Muscle layer of duodenum (tissue), 2 donors: ENCODE measurements at regions not wholly inside any gene's neighbourhood (a gene's known extent, or its start where the extent isn't known, plus 50 kb on each side); places are given as distances from the start of the nearest gene placed in this dataset.
"Not testable (repeated sequence)": the region's sequence is repeated elsewhere in the genome, so short reads cannot be mapped to it uniquely, and the experiment has no call there.

Experiments used
- H3K27ac ChIP-seq: one replicate; pipeline ENCODE4 v1.7.0; 2013; ENCODE audit warnings: mild to moderate bottlenecking, low read length
- H3K27me3 ChIP-seq: one replicate; pipeline ENCODE4 v1.7.0; 2013; ENCODE audit warnings: low read depth, mild to moderate bottlenecking, control low read depth, low read length
- H3K36me3 ChIP-seq, 2 donors: one replicate each; pipeline ENCODE4 v1.7.0; 2013; ENCODE audit warnings: low read length in 2 of 2, control low read depth in 1 of 2, mild to moderate bottlenecking in 1 of 2; ENCODE audit not compliant: insufficient read depth in 2 of 2, control insufficient read depth in 1 of 2
- H3K4me1 ChIP-seq, 2 donors: one replicate each; pipeline ENCODE4 v1.7.0; 2013; ENCODE audit warnings: low read length in 2 of 2, mild to moderate bottlenecking in 2 of 2, control low read depth in 1 of 2, moderate library complexity in 1 of 2; ENCODE audit not compliant: insufficient read depth in 2 of 2, control insufficient read depth in 1 of 2
- H3K4me3 ChIP-seq, 2 donors: one replicate each; pipeline ENCODE4 v1.7.0; 2013; ENCODE audit warnings: low read length in 2 of 2, low read depth in 1 of 2, mild to moderate bottlenecking in 1 of 2
- H3K9me3 ChIP-seq, 2 donors: one replicate each; pipeline ENCODE4 v1.7.0; 2013; ENCODE audit warnings: low read length in 2 of 2, control low read depth in 1 of 2, mild to moderate bottlenecking in 1 of 2; ENCODE audit not compliant: control insufficient read depth in 1 of 2
- donor health status: healthy.

GRCh38 chr1:79903321-79903720 lies 896.8 kb upstream of the ADGRL4 start:
- Histone ChIP-seq H3K27me3 (no peaks in the 10 kb centered on the region), H3K9me3 (no peaks in the 10 kb centered on the region), H3K4me1 (no peaks in the 10 kb centered on the region), H3K36me3 (no peaks in the 10 kb centered on the region), H3K27ac (no peak overlapping the region), H3K4me3 (no peak overlapping the region)

- Histone ChIP-seq H3K27me3 (no peaks in the 10 kb centered on the region), H3K9me3 (no peaks in the 10 kb centered on the region), H3K27ac (no peak overlapping the region), H3K4me1 (no peaks in the 10 kb centered on the region), H3K36me3 (no peaks in the 10 kb centered on the region), H3K4me3 (no peak overlapping the region)
These were observed 895.9 kb upstream of the ADGRL4 start for GRCh38 chr1:79902418-79902817.

- Histone ChIP-seq H3K27me3 (no peaks in the 10 kb centered on the region), H3K27ac (no peak overlapping the region), H3K9me3 (no peaks in the 10 kb centered on the region), H3K36me3 (no peaks in the 10 kb centered on the region), H3K4me1 (no peaks in the 10 kb centered on the region), H3K4me3 (no peak overlapping the region)
These were observed 893.4 kb upstream of the ADGRL4 start for GRCh38 chr1:79899914-79900313.

GRCh38 chr1:79896140-79896539 lies 889.6 kb upstream of the ADGRL4 start:
- Histone ChIP-seq H3K27me3 (no peaks in the 10 kb centered on the region), H3K9me3 (no peaks in the 10 kb centered on the region), H3K36me3 (no peaks in the 10 kb centered on the region), H3K4me1 (no peaks in the 10 kb centered on the region), H3K4me3 (no peak overlapping the region), H3K27ac (no peak overlapping the region)

- no peaks in the 10 kb centered on the region for H3K36me3 ChIP-seq
- no peaks in the 10 kb centered on the region for H3K27me3 ChIP-seq
These were observed 889.0 kb upstream of the ADGRL4 start for GRCh38 chr1:79895573-79895972.

GRCh38 chr1:79894129-79894528 lies 887.6 kb upstream of the ADGRL4 start:
- not testable (repeated sequence) for H3K27me3 ChIP-seq, H3K27ac ChIP-seq, H3K9me3 ChIP-seq, H3K4me3 ChIP-seq, H3K36me3 ChIP-seq, H3K4me1 ChIP-seq

More at GRCh38 chr1:79895573-79895972, 889.0 kb upstream of the ADGRL4 start:
- Histone ChIP-seq H3K4me1 (no peaks in the 10 kb centered on the region), H3K4me3 (no peak overlapping the region), H3K9me3 (no peaks in the 10 kb centered on the region), H3K27ac (no peak overlapping the region)

GRCh38 chr1:79887059-79887458 lies 880.5 kb upstream of the ADGRL4 start:
- no peaks in the 10 kb centered on the region for H3K9me3 ChIP-seq
- no peak overlapping the region for H3K4me3 ChIP-seq
- no peak overlapping the region for H3K27ac ChIP-seq
- no peaks in the 10 kb centered on the region for H3K4me1 ChIP-seq
- no peaks in the 10 kb centered on the region for H3K27me3 ChIP-seq
- no peaks in the 10 kb centered on the region for H3K36me3 ChIP-seq

GRCh38 chr1:79885101-79885500 lies 878.6 kb upstream of the ADGRL4 start:
- Histone ChIP-seq H3K27ac (no peak overlapping the region), H3K27me3 (no peaks in the 10 kb centered on the region)

GRCh38 chr1:79877086-79877485 lies 870.6 kb upstream of the ADGRL4 start:
- Histone ChIP-seq H3K9me3 (peaks cover 0 to 3% of the 10 kb centered on the region in 2 donors), H3K36me3 (no peaks in the 10 kb centered on the region), H3K27me3 (no peaks in the 10 kb centered on the region), H3K4me3 (no peak overlapping the region), H3K27ac (no peak overlapping the region), H3K4me1 (no peaks in the 10 kb centered on the region)

More at GRCh38 chr1:79885101-79885500, 878.6 kb upstream of the ADGRL4 start:
- H3K4me1 ChIP-seq = no peaks in the 10 kb centered on the region
- H3K36me3 ChIP-seq = no peaks in the 10 kb centered on the region
- H3K4me3 ChIP-seq = no peak overlapping the region
- H3K9me3 ChIP-seq = no peaks in the 10 kb centered on the region

GRCh38 chr1:79875187-79875586 lies 868.7 kb upstream of the ADGRL4 start:
- Histone ChIP-seq H3K27me3 (no peaks in the 10 kb centered on the region), H3K27ac (no peak overlapping the region), H3K36me3 (no peaks in the 10 kb centered on the region), H3K4me1 (no peaks in the 10 kb centered on the region), H3K9me3 (peaks cover 0 to 3% of the 10 kb centered on the region in 2 donors), H3K4me3 (no peak overlapping the region)

GRCh38 chr1:79874289-79874688 lies 867.8 kb upstream of the ADGRL4 start:
- Histone ChIP-seq H3K36me3 (no peaks in the 10 kb centered on the region), H3K4me1 (no peaks in the 10 kb centered on the region), H3K27ac (no peak overlapping the region), H3K4me3 (no peak overlapping the region), H3K27me3 (no peaks in the 10 kb centered on the region), H3K9me3 (peaks cover 0 to 3% of the 10 kb centered on the region in 2 donors)

- Histone ChIP-seq H3K27ac (no peak overlapping the region), H3K9me3 (no peaks in the 10 kb centered on the region), H3K4me1 (no peaks in the 10 kb centered on the region), H3K27me3 (no peaks in the 10 kb centered on the region), H3K36me3 (no peaks in the 10 kb centered on the region), H3K4me3 (no peak overlapping the region)
These were observed 852.9 kb upstream of the ADGRL4 start for GRCh38 chr1:79859212-79859948.
